Mucosa of descending colon (tissue), 3 donors: ENCODE measurements at regions not wholly inside any gene's neighbourhood (a gene's known extent, or its start where the extent isn't known, plus 50 kb on each side); places are given as distances from the start of the nearest gene placed in this dataset.

Experiments used
- ATAC-seq: fragments of 200-7000 bp; cut with Tn5 transposase; one replicate; pipeline ENCODE4 v1.9.1; 2020; ENCODE audit warnings: mild to moderate bottlenecking, moderate library complexity
- DNase-seq, 3 donors: peaks; one replicate each; pipeline ENCODE4 v3.0.0-alpha.2; 2020
- H3K36me3 ChIP-seq: fragments of 200-600 bp; one replicate; pipeline ENCODE4 v1.8.0; 2021; ENCODE audit warnings: low read depth, mild to moderate bottlenecking
- H3K4me1 ChIP-seq: fragments of 200-600 bp; one replicate; pipeline ENCODE4 v1.8.0; 2021; ENCODE audit warnings: low read depth, mild to moderate bottlenecking
- H3K4me3 ChIP-seq: fragments of 200-600 bp; one replicate; pipeline ENCODE4 v1.8.0; 2021; ENCODE audit warnings: mild to moderate bottlenecking
- H3K9me3 ChIP-seq: fragments of 200-600 bp; one replicate; pipeline ENCODE4 v1.8.0; 2021; ENCODE audit warnings: mild to moderate bottlenecking
- CTCF ChIP-seq: fragments of 200-600 bp; IDR thresholded peaks from one replicate; pipeline ENCODE4 v1.8.0; 2022; ENCODE audit warnings: antibody characterized with exemption, mild to moderate bottlenecking
- intact Hi-C, 2 donors: fragments of 100-400 bp; cut with DNase I in 1 of 2; cut with micrococcal nuclease in 1 of 2; formaldehyde crosslinking; loops; one replicate each; pipeline versions ENCODE4 v1.11.0 to v1.11.1; 2022; cut with DNase I, micrococcal nuclease
- donor health status: DM: no; HTN: no; CAD: no; lungs with moderate emphysema.
- donor health status: DM: no; HTN: no; CAD: no.
- donor health status: DM: no; HTN: yes; CAD: no.

- ATAC-seq (no peak), DNase-seq (no peak)
- Histone ChIP-seq H3K4me3 (no peak overlapping the region), H3K4me1 (peaks cover 35% of the 10 kb centered on the region), H3K9me3 (no peaks in the 10 kb centered on the region), H3K36me3 (no peaks in the 10 kb centered on the region)
- intact Hi-C loops = no loop called here
- TF ChIP-seq CTCF = no peak
Measured at GRCh38 chr2:62297624-62298010, 101.7 kb downstream of the B3GNT2 start.

GRCh38 chr2:62296832-62297623 is 101.1 kb downstream of the B3GNT2 start:
- Histone ChIP-seq H3K4me1 (peaks cover 35% of the 10 kb centered on the region), H3K9me3 (no peaks in the 10 kb centered on the region), H3K36me3 (no peaks in the 10 kb centered on the region), H3K4me3 (no peak overlapping the region)
- ATAC-seq = peak; percentile 3
- no peak for DNase-seq
- no peak for TF ChIP-seq CTCF
- intact Hi-C loops = no loop called here

GRCh38 chr2:62296034-62296831 is 100.3 kb downstream of the B3GNT2 start:
- no peak for TF ChIP-seq CTCF
- Histone ChIP-seq H3K36me3 (no peaks in the 10 kb centered on the region), H3K9me3 (no peaks in the 10 kb centered on the region), H3K4me3 (no peak overlapping the region), H3K4me1 (peaks cover 35% of the 10 kb centered on the region)
- ATAC-seq (no peak), DNase-seq (no peak)
- intact Hi-C loops = no loop called here

- H3K4me1 ChIP-seq = peaks cover 35% of the 10 kb centered on the region
- no peak for TF ChIP-seq CTCF
- H3K36me3 ChIP-seq = no peaks in the 10 kb centered on the region
- no peaks in the 10 kb centered on the region for H3K9me3 ChIP-seq
- DNase-seq (peak; percentile 90 to 93 (median 90)), ATAC-seq (peak; percentile 91)
- intact Hi-C loops = no loop called here
- H3K4me3 ChIP-seq = no peak overlapping the region
Measured at GRCh38 chr2:62293490-62294271, 97.8 kb downstream of the B3GNT2 start.

GRCh38 chr2:62293151-62293489 is 97.2 kb downstream of the B3GNT2 start:
- H3K36me3 ChIP-seq = no peaks in the 10 kb centered on the region
- no peak for DNase-seq
- no peak overlapping the region for H3K4me3 ChIP-seq
- intact Hi-C loops = no loop called here
- no peak for TF ChIP-seq CTCF
- no peaks in the 10 kb centered on the region for H3K9me3 ChIP-seq
- ATAC-seq = no peak
- H3K4me1 ChIP-seq = peaks cover 39% of the 10 kb centered on the region
